Uterus (tissue), 3 donors: ENCODE measurements at regions not wholly inside any gene's neighbourhood (a gene's known extent, or its start where the extent isn't known, plus 50 kb on each side); places are given as distances from the start of the nearest gene placed in this dataset.

Experiments used
- DNase-seq, 2 donors: peaks; one replicate each; pipeline ENCODE4 v3.0.0-alpha.2; 2019 to 2020
- H3K27ac ChIP-seq, 2 donors: fragments of 200-600 bp; sonication (generic); 1 replicate in 1 of 2; 2 replicates in 1 of 2; pipeline ENCODE4 v1.5.1; 2016 to 2018
- H3K27me3 ChIP-seq, 2 donors: fragments of 200-600 bp; sonication (generic); one replicate each; pipeline ENCODE4 v1.5.1; 2018 to 2019; ENCODE audit warnings: control low read depth in 1 of 2
- H3K36me3 ChIP-seq, 2 donors: fragments of 200-600 bp; sonication (generic); one replicate each; pipeline ENCODE4 v1.5.1; 2019; ENCODE audit warnings: control low read depth in 1 of 2
- H3K4me1 ChIP-seq, 2 donors: fragments of 200-600 bp; sonication (generic); one replicate each; pipeline ENCODE4 v1.5.1; 2018 to 2019; ENCODE audit warnings: control low read depth in 1 of 2
- H3K4me3 ChIP-seq, 2 donors: fragments of 200-600 bp; sonication (generic); 1 replicate in 1 of 2; 2 replicates in 1 of 2; pipeline ENCODE4 v1.5.1; 2018 to 2019; ENCODE audit warnings: mild to moderate bottlenecking in 1 of 2
- H3K9me3 ChIP-seq, 2 donors: fragments of 200-600 bp; sonication (generic); one replicate each; pipeline ENCODE4 v1.5.1; 2019; ENCODE audit warnings: control low read depth in 1 of 2
- POLR2A ChIP-seq, 2 donors: fragments of 450-650 bp; IDR thresholded peaks; one replicate each; pipeline ENCODE4 v1.6.1; 2016; ENCODE audit warnings: antibody characterized with exemption in 2 of 2, mild to moderate bottlenecking in 1 of 2, moderate library complexity in 1 of 2
- intact Hi-C: fragments of 100-400 bp; cut with DNase I; formaldehyde crosslinking; loops from one replicate; pipeline ENCODE4 v1.15.1; 2023; ENCODE audit warnings: low total_unique reads
- TF ChIP-seq, protein P1 (sequence below), 4 experiments: fragments of 200-600 bp in 2 of 4; fragments of 450-650 bp in 2 of 4; sonication (generic) in 2 of 4; IDR thresholded peaks; one replicate each; pipeline ENCODE4 v1.5.1; 2016 to 2019; ENCODE audit warnings: antibody characterized with exemption in 4 of 4, mild to moderate bottlenecking in 2 of 4, moderate library complexity in 1 of 4
- donor health status: DM: yes; HTN: yes; CAD: no.

DNA sequence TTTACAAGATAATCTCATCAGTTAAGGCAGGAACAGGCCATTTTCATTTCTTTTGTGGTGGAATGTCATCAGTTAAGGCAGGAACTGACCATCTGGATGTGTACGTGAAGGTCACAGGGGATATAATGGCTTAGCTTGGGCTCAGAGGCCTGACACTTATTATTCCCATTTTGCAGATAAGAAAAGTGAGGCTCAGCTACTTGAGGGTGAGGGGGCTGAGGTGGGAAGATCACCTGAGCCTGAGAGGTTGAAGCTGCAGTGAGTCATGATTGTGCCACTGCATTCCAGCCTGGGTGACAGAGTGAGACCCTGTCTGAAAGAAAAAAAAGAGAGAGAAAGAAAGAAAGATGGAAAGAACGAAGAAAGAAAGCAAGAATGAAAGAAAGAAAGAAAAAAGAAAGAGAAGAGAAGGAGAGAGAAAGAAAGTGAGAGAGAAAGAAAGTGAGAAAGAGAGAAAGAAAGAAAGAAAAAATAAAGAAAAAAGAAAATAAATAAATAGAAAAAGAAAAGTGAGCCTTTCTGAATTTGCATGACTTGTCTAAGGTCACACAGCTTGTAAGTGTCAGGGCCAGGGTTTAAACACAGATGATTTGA, 142.0 kb downstream of the TMEM30B start:
- Histone ChIP-seq H3K4me3 (no peak overlapping the region), H3K36me3 (no peaks in the 10 kb centered on the region), H3K27ac (no peak overlapping the region), H3K9me3 (no peaks in the 10 kb centered on the region), H3K27me3 (no peaks in the 10 kb centered on the region), H3K4me1 (no peaks in the 10 kb centered on the region)
- intact Hi-C loops, result no loop called here
- no peak for TF ChIP-seq POLR2A (IDR thresholded peaks at IDR 0.05)
- TF ChIP-seq, protein P1, sequence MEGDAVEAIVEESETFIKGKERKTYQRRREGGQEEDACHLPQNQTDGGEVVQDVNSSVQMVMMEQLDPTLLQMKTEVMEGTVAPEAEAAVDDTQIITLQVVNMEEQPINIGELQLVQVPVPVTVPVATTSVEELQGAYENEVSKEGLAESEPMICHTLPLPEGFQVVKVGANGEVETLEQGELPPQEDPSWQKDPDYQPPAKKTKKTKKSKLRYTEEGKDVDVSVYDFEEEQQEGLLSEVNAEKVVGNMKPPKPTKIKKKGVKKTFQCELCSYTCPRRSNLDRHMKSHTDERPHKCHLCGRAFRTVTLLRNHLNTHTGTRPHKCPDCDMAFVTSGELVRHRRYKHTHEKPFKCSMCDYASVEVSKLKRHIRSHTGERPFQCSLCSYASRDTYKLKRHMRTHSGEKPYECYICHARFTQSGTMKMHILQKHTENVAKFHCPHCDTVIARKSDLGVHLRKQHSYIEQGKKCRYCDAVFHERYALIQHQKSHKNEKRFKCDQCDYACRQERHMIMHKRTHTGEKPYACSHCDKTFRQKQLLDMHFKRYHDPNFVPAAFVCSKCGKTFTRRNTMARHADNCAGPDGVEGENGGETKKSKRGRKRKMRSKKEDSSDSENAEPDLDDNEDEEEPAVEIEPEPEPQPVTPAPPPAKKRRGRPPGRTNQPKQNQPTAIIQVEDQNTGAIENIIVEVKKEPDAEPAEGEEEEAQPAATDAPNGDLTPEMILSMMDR (IDR thresholded peaks at IDR 0.05), result no peak
- no peak for DNase-seq

GRCh38 chr14:61132894-61133293, 148.2 kb downstream of the TMEM30B start:
- Histone ChIP-seq H3K9me3 (no peaks in the 10 kb centered on the region), H3K27me3 (no peaks in the 10 kb centered on the region), H3K4me1 (no peaks in the 10 kb centered on the region), H3K4me3 (no peak overlapping the region), H3K27ac (no peak overlapping the region), H3K36me3 (no peaks in the 10 kb centered on the region)
- intact Hi-C loops, result no loop called here
- no peak for DNase-seq
- TF ChIP-seq POLR2A (IDR thresholded peaks at IDR 0.05), result no peak
- TF ChIP-seq, protein P1 (IDR thresholded peaks at IDR 0.05), result no peak

DNA sequence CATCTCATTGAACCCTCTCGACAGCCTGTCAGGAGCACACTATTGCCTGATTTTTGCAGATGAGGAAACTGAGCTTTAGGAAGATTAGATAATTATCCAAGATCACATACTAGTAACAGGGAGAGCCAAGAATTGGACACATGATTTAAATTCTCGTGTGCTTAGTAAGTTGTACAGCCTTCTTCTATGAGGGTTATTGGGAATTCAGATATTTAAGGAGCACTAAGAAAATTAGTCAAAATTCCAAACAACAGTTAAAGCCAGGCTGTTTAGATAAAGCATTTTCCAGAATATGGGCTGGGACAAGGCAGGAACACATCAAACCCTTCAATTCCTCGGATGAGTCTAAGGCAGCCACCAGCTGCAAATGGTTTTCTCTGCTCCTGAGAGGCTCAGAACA, 148.8 kb downstream of the TMEM30B start:
- Histone ChIP-seq H3K27me3 (no peaks in the 10 kb centered on the region), H3K27ac (no peak overlapping the region), H3K4me3 (no peak overlapping the region), H3K9me3 (no peaks in the 10 kb centered on the region), H3K4me1 (no peaks in the 10 kb centered on the region), H3K36me3 (no peaks in the 10 kb centered on the region)
- DNase-seq, result no peak
- TF ChIP-seq POLR2A (IDR thresholded peaks at IDR 0.05), result no peak
- TF ChIP-seq, protein P1 (IDR thresholded peaks at IDR 0.05), result no peak
- intact Hi-C loops, result no loop called here

- DNase-seq, result no peak
- TF ChIP-seq POLR2A (IDR thresholded peaks at IDR 0.05), result no peak
- TF ChIP-seq, protein P1 (IDR thresholded peaks at IDR 0.05), result no peak
- H3K4me1 ChIP-seq, result no peaks in the 10 kb centered on the region
- H3K9me3 ChIP-seq, result no peaks in the 10 kb centered on the region
- intact Hi-C loops, result no loop called here
- H3K36me3 ChIP-seq, result no peaks in the 10 kb centered on the region
- H3K27ac ChIP-seq, result no peak overlapping the region
- no peak overlapping the region for H3K4me3 ChIP-seq
- H3K27me3 ChIP-seq, result no peaks in the 10 kb centered on the region
These were observed 149.6 kb downstream of the SLC38A6 start for GRCh38 chr14:61130512-61131260.

GRCh38 chr14:61129168-61129745, 148.2 kb downstream of the SLC38A6 start:
- DNase-seq, result no peak
- Histone ChIP-seq H3K27me3 (no peaks in the 10 kb centered on the region), H3K4me1 (no peaks in the 10 kb centered on the region), H3K9me3 (no peaks in the 10 kb centered on the region), H3K27ac (no peak overlapping the region), H3K4me3 (no peak overlapping the region), H3K36me3 (no peaks in the 10 kb centered on the region)
- no peak for TF ChIP-seq POLR2A (IDR thresholded peaks at IDR 0.05)
- TF ChIP-seq, protein P1 (IDR thresholded peaks at IDR 0.05), result no peak
- intact Hi-C loops, result no loop called here
